NCI-H1417 treated with DMSO at 0.1 percent for 48 hours (cell line): ENCODE measurements at regions not wholly inside any gene's neighbourhood (a gene's known extent, or its start where the extent isn't known, plus 50 kb on each side); places are given as distances from the start of the nearest gene placed in this dataset.

Source experiments
- DNase-seq: peaks from one replicate; lab custom pipeline; 2025; lab: John Stamatoyannopoulos, UW

GRCh38 chr6:8589941-8590729 lies 154.8 kb upstream of the SLC35B3 start:
- DNase-seq, result no peak

GRCh38 chr6:8588176-8588575 lies 152.8 kb upstream of the SLC35B3 start:
- DNase-seq, result no peak

GRCh38 chr6:8583291-8583690 lies 147.9 kb upstream of the SLC35B3 start:
- no peak for DNase-seq

GRCh38 chr6:8579372-8579771 lies 144.0 kb upstream of the SLC35B3 start:
- DNase-seq, result no peak

GRCh38 chr6:8578006-8578405 lies 142.7 kb upstream of the SLC35B3 start:
- DNase-seq, result no peak

GRCh38 chr6:8574749-8575468 lies 139.6 kb upstream of the SLC35B3 start:
- DNase-seq, result no peak

- no peak for DNase-seq
Observed at GRCh38 chr6:8574311-8574710, 139.0 kb upstream of the SLC35B3 start.

- DNase-seq, result no peak
Observed at GRCh38 chr6:8570256-8570920, 135.0 kb upstream of the SLC35B3 start.

- no peak for DNase-seq
Observed at GRCh38 chr6:8562125-8562524, 126.8 kb upstream of the SLC35B3 start.

- DNase-seq, result no peak
Observed at GRCh38 chr6:8558953-8559352, 123.6 kb upstream of the SLC35B3 start.

- DNase-seq, result no peak
Observed at GRCh38 chr6:8557014-8557748, 121.8 kb upstream of the SLC35B3 start.

GRCh38 chr6:8556370-8557013 lies 121.1 kb upstream of the SLC35B3 start:
- no peak for DNase-seq

GRCh38 chr6:8551993-8552392 lies 116.6 kb upstream of the SLC35B3 start:
- no peak for DNase-seq

- DNase-seq, result no peak
Observed at GRCh38 chr6:8551386-8551785, 116.0 kb upstream of the SLC35B3 start.

GRCh38 chr6:8549074-8549790 lies 113.9 kb upstream of the SLC35B3 start:
- DNase-seq, result no peak

GRCh38 chr6:8546496-8546895 lies 111.2 kb upstream of the SLC35B3 start:
- no peak for DNase-seq

GRCh38 chr6:8545336-8545735 lies 110.0 kb upstream of the SLC35B3 start:
- DNase-seq, result no peak

- no peak for DNase-seq
Observed at GRCh38 chr6:8543714-8544113, 108.4 kb upstream of the SLC35B3 start.

- DNase-seq, result no peak
Observed at GRCh38 chr6:8539453-8539852, 104.1 kb upstream of the SLC35B3 start.

GRCh38 chr6:8536122-8536521 lies 100.8 kb upstream of the SLC35B3 start:
- DNase-seq, result no peak

GRCh38 chr6:8535519-8535918 lies 100.2 kb upstream of the SLC35B3 start:
- DNase-seq, result no peak
